SU-DHL-6 (cell line): ENCODE measurements at regions not wholly inside any gene's neighbourhood (a gene's known extent, or its start where the extent isn't known, plus 50 kb on each side); places are given as distances from the start of the nearest gene placed in this dataset.

Source experiments
- H2AFZ ChIP-seq: fragments of 200-600 bp; sonication (generic); 2 replicates; pipeline ENCODE4 v1.6.1; 2014; ENCODE audit warnings: low read depth, mild to moderate bottlenecking, moderate library complexity, mixed read lengths, antibody characterized with exemption, low read length; ENCODE audit not compliant: severe bottlenecking
- H3F3A ChIP-seq: fragments of 200-600 bp; shearing (Covaris generic); 2 replicates; pipeline ENCODE4 v1.6.0; 2016; ENCODE audit warnings: antibody characterized with exemption, mild to moderate bottlenecking; ENCODE audit not compliant: insufficient read depth
- H3K27ac ChIP-seq: fragments of 200-600 bp; sonication (generic); 2 replicates; pipeline ENCODE4 v1.5.1; 2016; ENCODE audit warnings: low read depth, mild to moderate bottlenecking, low read length, moderate library complexity, mixed read lengths
- H3K27me3 ChIP-seq: fragments of 200-600 bp; sonication (generic), shearing (Covaris generic); 2 replicates; pipeline ENCODE4 v1.6.0; 2014; ENCODE audit warnings: mild to moderate bottlenecking, low read length
- H3K36me3 ChIP-seq: fragments of 200-600 bp; sonication (generic); 2 replicates; pipeline ENCODE4 v1.6.1; 2014; ENCODE audit warnings: mild to moderate bottlenecking, low read length, mixed read lengths
- H3K4me2 ChIP-seq: fragments of 300-600, 200-600 bp; shearing (Covaris generic), sonication (generic); 2 replicates; pipeline ENCODE4 v1.6.0; 2014; ENCODE audit warnings: low read length, low read depth, mild to moderate bottlenecking; ENCODE audit not compliant: poor library complexity, severe bottlenecking
- H3K4me3 ChIP-seq: fragments of 200-600 bp; sonication (generic); 2 replicates; pipeline ENCODE4 v1.5.1; 2014; ENCODE audit warnings: antibody characterized with exemption, low read length, mild to moderate bottlenecking, mixed read lengths; ENCODE audit not compliant: insufficient read depth, poor library complexity, severe bottlenecking
- H3K79me2 ChIP-seq: fragments of 200-600 bp; sonication (generic); 2 replicates; pipeline ENCODE4 v1.6.1; 2014; ENCODE audit warnings: mild to moderate bottlenecking, low read length, moderate library complexity; ENCODE audit not compliant: insufficient read depth
- H3K9ac ChIP-seq: fragments of 200-600 bp; sonication (generic); 2 replicates; pipeline ENCODE4 v1.7.0; 2014; ENCODE audit warnings: mild to moderate bottlenecking, low read length
- H3K9me2 ChIP-seq: fragments of 200-600 bp; sonication (generic); replicated peaks from 2 replicates; pipeline ENCODE4 v1.6.1; 2014; ENCODE audit warnings: low read length; ENCODE audit not compliant: insufficient read depth
- H3K9me3 ChIP-seq: fragments of 200-600 bp; sonication (generic); 2 replicates; pipeline ENCODE4 v1.6.1; 2014; ENCODE audit warnings: low read length, mixed read lengths; ENCODE audit not compliant: insufficient read depth
- H4K20me1 ChIP-seq: fragments of 200-600 bp; sonication (generic); 2 replicates; pipeline ENCODE4 v1.6.1; 2014; ENCODE audit warnings: low read depth, mild to moderate bottlenecking, antibody characterized with exemption, low read length, moderate library complexity, mixed read lengths
- CTCF ChIP-seq: fragments of 200-600 bp; sonication (generic); IDR thresholded peaks from one replicate; pipeline ENCODE4 v1.5.1; 2017; ENCODE audit warnings: antibody characterized with exemption, mild to moderate bottlenecking, low read length, moderate library complexity; ENCODE audit not compliant: insufficient read depth, poor library complexity, severe bottlenecking
- EZH2phosphoT487 ChIP-seq: fragments of 200-600 bp; sonication (generic), shearing (Covaris generic); conservative IDR thresholded peaks from 2 replicates; pipeline ENCODE4 v1.6.1; 2018; ENCODE audit warnings: mild to moderate bottlenecking, antibody characterized with exemption, low read length, moderate library complexity, mixed read lengths

GRCh38 chr17:36791942-36792475 is 145.3 kb upstream of the LHX1 start:
- H3K36me3 ChIP-seq: no peaks in the 10 kb centered on the region
- no peak overlapping the region for H3K4me2 ChIP-seq
- H3K9me3 ChIP-seq: no peaks in the 10 kb centered on the region
- no peak overlapping the region for H2AFZ ChIP-seq
- H3K9ac ChIP-seq: no peak overlapping the region
- no peak overlapping the region for H3K27ac ChIP-seq
- no peaks in the 10 kb centered on the region for H3F3A ChIP-seq
- H3K9me2 ChIP-seq: no peaks in the 10 kb centered on the region
- no peaks in the 10 kb centered on the region for H4K20me1 ChIP-seq
- H3K4me3 ChIP-seq: no peak overlapping the region
- no peaks in the 10 kb centered on the region for H3K27me3 ChIP-seq
- H3K79me2 ChIP-seq: no peaks in the 10 kb centered on the region
- TF ChIP-seq EZH2phosphoT487: no peak
- TF ChIP-seq CTCF: no peak

GRCh38 chr17:36792849-36793248 is 144.4 kb upstream of the LHX1 start:
- Histone ChIP-seq H3K4me3 (no peak overlapping the region), H4K20me1 (no peaks in the 10 kb centered on the region), H3K9ac (no peak overlapping the region), H3K36me3 (no peaks in the 10 kb centered on the region), H2AFZ (no peak overlapping the region), H3K9me3 (no peaks in the 10 kb centered on the region), H3F3A (no peaks in the 10 kb centered on the region), H3K27ac (no peak overlapping the region), H3K27me3 (no peaks in the 10 kb centered on the region), H3K9me2 (no peaks in the 10 kb centered on the region), H3K79me2 (no peaks in the 10 kb centered on the region), H3K4me2 (no peak overlapping the region)
- no peak for TF ChIP-seq CTCF
- TF ChIP-seq EZH2phosphoT487: no peak

- H3K9me2 ChIP-seq: no peaks in the 10 kb centered on the region
Observed at GRCh38 chr17:36793976-36794375, 143.3 kb upstream of the LHX1 start.

More at GRCh38 chr17:36793976-36794375, 143.3 kb upstream of the LHX1 start:
- H3K4me2 ChIP-seq: no peak overlapping the region
- H3K79me2 ChIP-seq: no peaks in the 10 kb centered on the region
- no peak overlapping the region for H2AFZ ChIP-seq
- H3K4me3 ChIP-seq: no peak overlapping the region
- no peak overlapping the region for H3K9ac ChIP-seq
- no peaks in the 10 kb centered on the region for H3F3A ChIP-seq
- H4K20me1 ChIP-seq: no peaks in the 10 kb centered on the region
- no peak overlapping the region for H3K27ac ChIP-seq
- no peak for TF ChIP-seq CTCF
- TF ChIP-seq EZH2phosphoT487: no peak
- H3K36me3 ChIP-seq: no peaks in the 10 kb centered on the region
- H3K9me3 ChIP-seq: no peaks in the 10 kb centered on the region
- no peaks in the 10 kb centered on the region; the same call in 1 of the 2 replicates for H3K27me3 ChIP-seq
